Neural cell (in vitro differentiated cells): ENCODE measurements at regions not wholly inside any gene's neighbourhood (a gene's known extent, or its start where the extent isn't known, plus 50 kb on each side); places are given as distances from the start of the nearest gene placed in this dataset.

Experiments
- H2AFZ ChIP-seq: fragments of 200-600, 300-800 bp; sonication (generic), shearing (Covaris generic); 2 replicates; pipeline ENCODE4 v1.6.0; 2014; ENCODE audit warnings: low read depth, mild to moderate bottlenecking, antibody characterized with exemption, low read length, moderate library complexity
- H3F3A ChIP-seq: fragments of 200-600 bp; shearing (Covaris generic); 2 replicates; pipeline ENCODE4 v1.6.1; 2016; ENCODE audit warnings: mild to moderate bottlenecking, moderate library complexity, mixed read lengths, antibody characterized with exemption, low read length; ENCODE audit not compliant: insufficient read depth, poor library complexity, severe bottlenecking
- H3K27ac ChIP-seq: fragments of 200-600, 300-800 bp; sonication (generic), shearing (Covaris generic); 2 replicates; pipeline ENCODE4 v1.5.1; 2014; ENCODE audit warnings: mild to moderate bottlenecking, low read length, moderate library complexity
- H3K27me3 ChIP-seq: fragments of 300-800, 200-600 bp; sonication (generic), shearing (Covaris generic); 2 replicates; pipeline ENCODE4 v1.6.0; 2014; ENCODE audit warnings: mild to moderate bottlenecking, low read depth, low read length, moderate library complexity; ENCODE audit not compliant: insufficient read depth
- H3K36me3 ChIP-seq: fragments of 300-800, 200-600 bp; sonication (generic), shearing (Covaris generic); 2 replicates; pipeline ENCODE4 v1.5.1; 2014; ENCODE audit warnings: mild to moderate bottlenecking, antibody characterized with exemption, low read length, moderate library complexity; ENCODE audit not compliant: insufficient read depth
- H3K4me2 ChIP-seq: fragments of 300-800, 200-600 bp; sonication (generic), shearing (Covaris generic); 2 replicates; pipeline ENCODE4 v1.6.0; 2014; ENCODE audit warnings: mild to moderate bottlenecking, low read length
- H3K4me3 ChIP-seq: fragments of 300-800, 200-600 bp; sonication (generic), shearing (Covaris generic); 2 replicates; pipeline ENCODE4 v1.5.1; 2014; ENCODE audit warnings: mild to moderate bottlenecking, low read length, moderate library complexity
- H3K79me2 ChIP-seq: fragments of 200-600 bp; shearing (Covaris generic); replicated peaks from 2 replicates; pipeline ENCODE4 v1.6.0; 2014; ENCODE audit warnings: mild to moderate bottlenecking, low read length, moderate library complexity; ENCODE audit not compliant: insufficient read depth
- H3K9ac ChIP-seq: fragments of 300-800, 200-600 bp; sonication (generic), shearing (Covaris generic); 2 replicates; pipeline ENCODE4 v1.6.1; 2016; ENCODE audit warnings: mild to moderate bottlenecking, low read length, mixed read lengths
- H3K9me2 ChIP-seq: fragments of 200-600 bp; shearing (Covaris generic); 2 replicates; pipeline ENCODE4 v1.6.1; 2016; ENCODE audit warnings: mild to moderate bottlenecking, low read length, mixed read lengths; ENCODE audit not compliant: insufficient read depth
- H3K9me3 ChIP-seq: fragments of 200-600, 300-800 bp; sonication (generic), shearing (Covaris generic); 2 replicates; pipeline ENCODE4 v1.6.1; 2016; ENCODE audit warnings: mild to moderate bottlenecking, mixed run types, low read length, moderate library complexity, mixed read lengths
- H4K20me1 ChIP-seq: fragments of 200-600 bp; shearing (Covaris generic); 2 replicates; pipeline ENCODE4 v1.6.1; 2016; ENCODE audit warnings: mild to moderate bottlenecking, mixed run types; ENCODE audit not compliant: insufficient read depth
- CTCF ChIP-seq: fragments of 450-650 bp; IDR thresholded peaks from 2 replicates; pipeline ENCODE4 v1.5.1; 2014; ENCODE audit warnings: antibody characterized with exemption, mild to moderate bottlenecking, moderate library complexity; ENCODE audit not compliant: poor library complexity, severe bottlenecking
- EP300 ChIP-seq: fragments of 450-650 bp; conservative IDR thresholded peaks from 2 replicates; pipeline ENCODE4 v1.6.1; 2014; ENCODE audit warnings: antibody characterized with exemption, mild to moderate bottlenecking, moderate library complexity; ENCODE audit not compliant: poor library complexity, severe bottlenecking
- EZH2 ChIP-seq: fragments of 200-600, 300-800 bp; shearing (Covaris generic), sonication (generic); IDR thresholded peaks from 2 replicates; pipeline ENCODE4 v1.6.1; 2014; ENCODE audit warnings: antibody characterized with exemption, low read length, borderline replicate concordance, mild to moderate bottlenecking; ENCODE audit not compliant: insufficient read depth, poor library complexity, severe bottlenecking
- MXI1 ChIP-seq: fragments of 450-650 bp; conservative IDR thresholded peaks from 2 replicates; pipeline ENCODE4 v1.6.1; 2014; ENCODE audit warnings: antibody characterized with exemption, mild to moderate bottlenecking; ENCODE audit not compliant: poor library complexity, severe bottlenecking
- POLR2AphosphoS5 ChIP-seq: IDR thresholded peaks from 2 replicates; pipeline ENCODE4 v1.6.1; 2012
- RAD21 ChIP-seq: fragments of 450-650 bp; conservative IDR thresholded peaks from 2 replicates; pipeline ENCODE4 v1.6.1; 2014; ENCODE audit warnings: antibody characterized with exemption, mild to moderate bottlenecking, moderate library complexity
- REST ChIP-seq: IDR thresholded peaks from 2 replicates; pipeline ENCODE4 v1.6.1; 2012; ENCODE audit warnings: borderline replicate concordance
- SMC3 ChIP-seq: fragments of 450-650 bp; conservative IDR thresholded peaks from 2 replicates; pipeline ENCODE4 v1.6.1; 2014; ENCODE audit warnings: antibody characterized with exemption, mild to moderate bottlenecking, moderate library complexity; ENCODE audit not compliant: poor library complexity
- TAF1 ChIP-seq: IDR thresholded peaks from 2 replicates; pipeline ENCODE4 v1.6.1; 2012; ENCODE audit warnings: low read depth

GRCh38 chr6:84492241-84493165 lies 265.1 kb upstream of the CEP162 start:
- no peaks in the 10 kb centered on the region for H3F3A ChIP-seq
- no peak overlapping the region for H2AFZ ChIP-seq
- H3K27ac ChIP-seq = no peak overlapping the region
- no peak overlapping the region for H3K9ac ChIP-seq
- no peaks in the 10 kb centered on the region for H3K9me2 ChIP-seq
- H3K27me3 ChIP-seq = no peaks in the 10 kb centered on the region
- H3K4me2 ChIP-seq = no peak overlapping the region
- H3K36me3 ChIP-seq = no peaks in the 10 kb centered on the region
- H3K79me2 ChIP-seq = no peaks in the 10 kb centered on the region
- TF ChIP-seq CTCF (no peak), EZH2 (no peak), REST (no peak), SMC3 (no peak), POLR2AphosphoS5 (no peak), RAD21 (no peak), EP300 (no peak), TAF1 (no peak), MXI1 (no peak)
- H3K4me3 ChIP-seq = no peak overlapping the region
- no peaks in the 10 kb centered on the region for H3K9me3 ChIP-seq
- H4K20me1 ChIP-seq = no peaks in the 10 kb centered on the region

- Histone ChIP-seq H3K4me2 (no peak overlapping the region), H3K4me3 (no peak overlapping the region), H3K79me2 (no peaks in the 10 kb centered on the region), H3K27ac (no peak overlapping the region), H4K20me1 (no peaks in the 10 kb centered on the region), H3K9me3 (no peaks in the 10 kb centered on the region), H2AFZ (no peak overlapping the region), H3F3A (no peaks in the 10 kb centered on the region), H3K9me2 (no peaks in the 10 kb centered on the region), H3K36me3 (no peaks in the 10 kb centered on the region), H3K27me3 (no peaks in the 10 kb centered on the region), H3K9ac (no peak overlapping the region)
- no peak for TF ChIP-seq SMC3
- no peak for TF ChIP-seq POLR2AphosphoS5
- no peak for TF ChIP-seq CTCF
- no peak for TF ChIP-seq REST
- no peak for TF ChIP-seq RAD21
- no peak for TF ChIP-seq EZH2
- TF ChIP-seq EP300 = no peak
- no peak for TF ChIP-seq TAF1
- no peak for TF ChIP-seq MXI1
Observed at GRCh38 chr6:84489598-84489997, 262.2 kb upstream of the CEP162 start.
